NCI-H526 (cell line): ENCODE measurements at regions not wholly inside any gene's neighbourhood (a gene's known extent, or its start where the extent isn't known, plus 50 kb on each side); places are given as distances from the start of the nearest gene placed in this dataset.

ENCODE experiments used
- DNase-seq, 2 experiments: peaks; one replicate each; lab custom pipeline; 2025; lab: John Stamatoyannopoulos, UW

- no peak for DNase-seq
These were observed 418.5 kb upstream of the GOLIM4 start for GRCh38 chr3:168514252-168514651.

- no peak for DNase-seq
These were observed 417.1 kb upstream of the GOLIM4 start for GRCh38 chr3:168512802-168513201.

- DNase-seq, result peak in 1 of 2 experiments; percentile 23
These were observed 415.8 kb upstream of the GOLIM4 start for GRCh38 chr3:168511428-168512014.

- DNase-seq, result no peak
These were observed 410.9 kb upstream of the GOLIM4 start for GRCh38 chr3:168506589-168506988.

- DNase-seq, result no peak
These were observed 405.8 kb upstream of the GOLIM4 start for GRCh38 chr3:168501570-168501969.

- no peak for DNase-seq
These were observed 402.5 kb upstream of the GOLIM4 start for GRCh38 chr3:168498194-168498593.

- DNase-seq, result no peak
These were observed 402.0 kb upstream of the GOLIM4 start for GRCh38 chr3:168497741-168498140.

- DNase-seq, result no peak
These were observed 401.5 kb upstream of the GOLIM4 start for GRCh38 chr3:168497183-168497582.

- no peak for DNase-seq
These were observed 400.2 kb upstream of the GOLIM4 start for GRCh38 chr3:168495932-168496331.

- DNase-seq, result no peak
These were observed 399.5 kb upstream of the GOLIM4 start for GRCh38 chr3:168495270-168495669.

GRCh38 chr3:168493412-168494205 lies 397.9 kb upstream of the GOLIM4 start:
- DNase-seq, result peak; percentile 77 to 78

GRCh38 chr3:168490981-168491380 lies 395.3 kb upstream of the GOLIM4 start:
- no peak for DNase-seq

GRCh38 chr3:168489301-168489700 lies 393.6 kb upstream of the GOLIM4 start:
- no peak for DNase-seq

GRCh38 chr3:168485936-168486335 lies 390.2 kb upstream of the GOLIM4 start:
- DNase-seq, result no peak

- DNase-seq, result no peak
These were observed 380.7 kb upstream of the GOLIM4 start for GRCh38 chr3:168476360-168476980.

- no peak for DNase-seq
These were observed 380.0 kb upstream of the GOLIM4 start for GRCh38 chr3:168475704-168476103.

- DNase-seq, result no peak
These were observed 377.7 kb upstream of the GOLIM4 start for GRCh38 chr3:168473334-168473890.

GRCh38 chr3:168472783-168473182 lies 377.1 kb upstream of the GOLIM4 start:
- peak; percentile 72 to 81 for DNase-seq

GRCh38 chr3:168470380-168470779 lies 374.7 kb upstream of the GOLIM4 start:
- DNase-seq, result no peak

- no peak for DNase-seq
These were observed 373.7 kb upstream of the GOLIM4 start for GRCh38 chr3:168469436-168469835.

GRCh38 chr3:168467115-168467714 lies 371.5 kb upstream of the GOLIM4 start:
- DNase-seq, result peak in 1 of 2 experiments; percentile 19

GRCh38 chr3:168461793-168462192 lies 366.1 kb upstream of the GOLIM4 start:
- DNase-seq, result no peak
